Neuronal stem cell (in vitro differentiated cells): ENCODE measurements at regions not wholly inside any gene's neighbourhood (a gene's known extent, or its start where the extent isn't known, plus 50 kb on each side); places are given as distances from the start of the nearest gene placed in this dataset.

Source experiments
- DNase-seq: peaks from one replicate; pipeline ENCODE4 v3.0.0-alpha.2; 2013; ENCODE audit warnings: low spot score
- H2AFZ ChIP-seq: one replicate; pipeline ENCODE4 v1.6.1; 2013; ENCODE audit warnings: mild to moderate bottlenecking, low read length, inconsistent platforms
- H2AK5ac ChIP-seq: 2 replicates; pipeline ENCODE4 v1.6.1; 2013; ENCODE audit warnings: low read depth, mild to moderate bottlenecking, inconsistent platforms, low read length, moderate library complexity, mixed read lengths
- H2BK120ac ChIP-seq: 2 replicates; pipeline ENCODE4 v1.6.1; 2013; ENCODE audit warnings: low read depth, mild to moderate bottlenecking, inconsistent platforms, low read length, moderate library complexity, mixed read lengths
- H2BK12ac ChIP-seq: one replicate; pipeline ENCODE4 v1.6.1; 2013; ENCODE audit warnings: low read length, inconsistent platforms
- H2BK15ac ChIP-seq: 2 replicates; pipeline ENCODE4 v1.6.1; 2013; ENCODE audit warnings: mild to moderate bottlenecking, low read length, inconsistent platforms, mixed read lengths
- H2BK5ac ChIP-seq: one replicate; pipeline ENCODE4 v1.6.1; 2013; ENCODE audit warnings: inconsistent platforms, mild to moderate bottlenecking, low read length, moderate library complexity
- H3K14ac ChIP-seq: one replicate; pipeline ENCODE4 v1.6.1; 2013; ENCODE audit warnings: low read length, inconsistent platforms
- H3K18ac ChIP-seq: 2 replicates; pipeline ENCODE4 v1.6.1; 2013; ENCODE audit warnings: low read length, inconsistent platforms
- H3K23ac ChIP-seq: 2 replicates; pipeline ENCODE4 v1.6.1; 2013; ENCODE audit warnings: low read depth, mild to moderate bottlenecking, mixed read lengths, low read length, inconsistent platforms; ENCODE audit not compliant: poor library complexity
- H3K27ac ChIP-seq: replicated peaks from 3 replicates; pipeline ENCODE4 v1.5.1; 2013; ENCODE audit warnings: low read length, inconsistent platforms
- H3K27me3 ChIP-seq, 3 experiments: 2 replicates each; pipeline ENCODE4 v1.6.1; 2013; ENCODE audit warnings: low read length in 3 of 3, mild to moderate bottlenecking in 2 of 3, inconsistent platforms in 1 of 3, low read depth in 1 of 3, mixed read lengths in 1 of 3, moderate library complexity in 1 of 3; ENCODE audit not compliant: control insufficient read depth in 3 of 3, insufficient read depth in 3 of 3
- H3K36me3 ChIP-seq, 2 donors: replicated peaks in 1 of 2; 2 replicates each; pipeline ENCODE4 v1.6.1; 2013; ENCODE audit warnings: low read length in 2 of 2; ENCODE audit not compliant: control insufficient read depth in 2 of 2, insufficient read depth in 2 of 2
- H3K4ac ChIP-seq: 2 replicates; pipeline ENCODE4 v1.6.1; 2013; ENCODE audit warnings: inconsistent platforms, mild to moderate bottlenecking, low read length, moderate library complexity
- H3K4me1 ChIP-seq, 2 donors: 1 replicate in 1 of 2; 2 replicates in 1 of 2; pipeline ENCODE4 v1.6.1; 2013; ENCODE audit warnings: low read length in 2 of 2, low read depth in 1 of 2; ENCODE audit not compliant: control insufficient read depth in 2 of 2, insufficient read depth in 1 of 2
- H3K4me2 ChIP-seq: one replicate; pipeline ENCODE4 v1.6.1; 2013; ENCODE audit warnings: mild to moderate bottlenecking, low read length, inconsistent platforms; ENCODE audit not compliant: insufficient read depth, poor library complexity, severe bottlenecking
- H3K4me3 ChIP-seq, 2 donors: 2 replicates each; pipeline ENCODE4 v1.5.1; 2013; ENCODE audit warnings: low read length in 2 of 2, mild to moderate bottlenecking in 2 of 2, inconsistent platforms in 1 of 2, moderate library complexity in 1 of 2
- H3K79me1 ChIP-seq: one replicate; pipeline ENCODE4 v1.6.1; 2013; ENCODE audit warnings: low read depth, mild to moderate bottlenecking, inconsistent platforms, low read length, moderate library complexity
- H3K9ac ChIP-seq: one replicate; pipeline ENCODE4 v1.6.1; 2013; ENCODE audit warnings: mild to moderate bottlenecking, low read depth, low read length, inconsistent platforms; ENCODE audit not compliant: poor library complexity
- H3K9me3 ChIP-seq, 2 donors: replicated peaks in 1 of 2; 2 replicates each; pipeline versions ENCODE3 to v1.6.1; 2013; ENCODE audit warnings: low read length in 2 of 2, mild to moderate bottlenecking in 2 of 2, inconsistent platforms in 1 of 2, low read depth in 1 of 2, mixed read lengths in 1 of 2, moderate library complexity in 1 of 2; ENCODE audit not compliant: control insufficient read depth in 2 of 2, insufficient read depth in 1 of 2
- H4K8ac ChIP-seq: one replicate; pipeline ENCODE4 v1.6.1; 2013; ENCODE audit warnings: low read depth, mild to moderate bottlenecking, inconsistent platforms, low read length, moderate library complexity
- H4K91ac ChIP-seq: one replicate; pipeline ENCODE4 v1.6.1; 2013; ENCODE audit warnings: low read length, low read depth, mild to moderate bottlenecking, inconsistent platforms; ENCODE audit not compliant: poor library complexity
- WGBS, 2 donors: extraction: QIAGEN DNeasy Blood & Tissue Kit; methylation state at CpG; one replicate each; pipeline ENCODE4 v1.1.7; 2013; ENCODE audit warnings: missing lambda C conversion rate in 2 of 2, mixed read lengths in 1 of 2; ENCODE audit not compliant: insufficient read length in 2 of 2, insufficient replicate concordance in 1 of 2; ENCODE audit errors: extremely low coverage in 2 of 2; 5-methylcytosine and 5-hydroxymethylcytosine counted together

DNA sequence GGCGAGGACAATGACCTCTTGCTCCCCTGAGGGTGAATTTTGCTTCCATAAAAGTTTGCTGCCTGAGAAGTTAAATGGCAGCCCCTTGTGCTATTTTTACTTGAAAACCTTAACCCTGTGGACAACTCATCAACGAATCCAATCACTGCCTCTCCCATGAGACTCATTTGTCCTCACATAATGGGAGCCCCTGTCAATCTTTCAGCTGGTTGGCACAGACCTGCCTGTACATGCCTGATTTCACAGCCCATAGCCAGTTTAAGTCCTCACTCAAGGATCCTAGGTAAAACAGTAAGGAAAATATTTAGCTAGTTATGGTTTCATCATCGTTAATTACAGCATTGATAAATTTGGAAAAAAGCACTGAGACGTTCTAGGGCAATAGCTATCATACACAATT, 207.4 kb downstream of the NHLRC3 start:
- Histone ChIP-seq H4K91ac (no peak overlapping the region), H3K36me3 (no peaks in the 10 kb centered on the region), H3K27me3 (no peaks in the 10 kb centered on the region), H3K4me2 (no peak overlapping the region), H3K27ac (no peak overlapping the region), H2BK15ac (no peak overlapping the region), H2AFZ (peak overlapping the region; percentile 60), H3K9ac (no peak overlapping the region), H3K18ac (no peak overlapping the region), H3K9me3 (no peaks in the 10 kb centered on the region), H4K8ac (no peak overlapping the region), H3K4me1 (peaks cover 0 to 9% of the 10 kb centered on the region in 2 donors), H3K4ac (no peak overlapping the region), H3K4me3 (no peak overlapping the region), H2BK5ac (no peak overlapping the region), H2AK5ac (no peak overlapping the region), H2BK12ac (no peak overlapping the region), H3K79me1 (no peaks in the 10 kb centered on the region), H3K14ac (no peak overlapping the region), H2BK120ac (no peak overlapping the region), H3K23ac (no peak overlapping the region)
- no CpG with 5 or more reads among the region's 4 CpGs for WGBS, 2 donors
- no peak for DNase-seq

DNA sequence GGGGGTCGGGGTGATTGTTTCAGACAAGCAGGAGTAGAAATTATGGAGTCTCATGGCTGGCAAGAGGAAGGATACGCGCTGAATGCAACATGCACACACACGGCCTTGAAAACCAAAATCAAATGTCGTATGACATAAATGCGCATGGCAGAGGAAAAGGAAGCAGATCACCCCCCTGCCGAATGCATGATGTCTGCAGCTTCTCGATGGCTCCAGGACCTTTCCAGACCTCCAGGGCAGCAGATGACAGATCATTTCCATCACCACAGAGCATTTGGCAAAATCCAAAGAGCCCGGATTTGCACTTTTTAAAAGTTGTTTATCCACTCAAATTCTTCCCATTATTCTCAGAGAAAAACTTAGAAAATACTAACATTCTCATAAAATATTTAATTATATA, 211.7 kb downstream of the NHLRC3 start:
- H3K36me3 ChIP-seq: no peaks in the 10 kb centered on the region
- no peak overlapping the region for H2AFZ ChIP-seq
- H4K8ac ChIP-seq: no peak overlapping the region
- no peak overlapping the region for H3K14ac ChIP-seq
- no peak for DNase-seq
- H3K27ac ChIP-seq: no peak overlapping the region
- no peaks in the 10 kb centered on the region for H3K79me1 ChIP-seq
- no CpG with 5 or more reads among the region's 9 CpGs for WGBS, 2 donors
- no peak overlapping the region for H2BK15ac ChIP-seq
- no peak overlapping the region for H3K9ac ChIP-seq
- H4K91ac ChIP-seq: no peak overlapping the region
- no peak overlapping the region for H3K18ac ChIP-seq
- no peak overlapping the region for H2BK12ac ChIP-seq
- no peak overlapping the region for H2BK120ac ChIP-seq
- no peaks in the 10 kb centered on the region for H3K9me3 ChIP-seq
- no peaks in the 10 kb centered on the region for H3K27me3 ChIP-seq
- no peak overlapping the region for H2BK5ac ChIP-seq
- no peak overlapping the region for H3K4me3 ChIP-seq
- no peak overlapping the region for H3K23ac ChIP-seq
- H3K4ac ChIP-seq: no peak overlapping the region
- H3K4me2 ChIP-seq: no peak overlapping the region
- no peak overlapping the region for H2AK5ac ChIP-seq
- peaks cover 0 to 9% of the 10 kb centered on the region in 2 donors for H3K4me1 ChIP-seq

DNA sequence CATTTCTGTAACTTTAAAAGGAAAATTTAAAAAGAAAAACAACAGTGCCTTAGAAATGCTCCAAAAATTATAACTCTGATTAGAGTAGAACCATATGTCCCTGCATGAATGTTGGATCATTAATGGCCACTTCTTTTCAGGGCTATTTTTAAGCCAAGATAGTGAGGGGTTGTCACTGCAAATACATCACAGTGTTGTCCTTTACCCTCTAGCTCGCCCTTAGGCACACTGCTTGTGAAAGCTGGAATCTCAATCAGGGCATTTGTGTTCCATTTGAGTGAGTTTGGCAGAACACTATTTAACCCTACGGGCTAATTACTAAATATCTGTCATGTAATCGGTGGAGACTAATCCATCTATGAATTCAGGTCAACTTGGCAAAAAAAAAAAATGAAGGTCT, 212.2 kb downstream of the NHLRC3 start:
- Histone ChIP-seq H3K9me3 (no peaks in the 10 kb centered on the region), H2BK120ac (no peak overlapping the region), H2BK5ac (no peak overlapping the region), H2BK12ac (no peak overlapping the region), H3K27me3 (no peaks in the 10 kb centered on the region), H3K18ac (no peak overlapping the region), H4K91ac (no peak overlapping the region), H2AFZ (no peak overlapping the region), H3K79me1 (no peaks in the 10 kb centered on the region), H4K8ac (no peak overlapping the region), H2BK15ac (no peak overlapping the region), H3K4me1 (peaks cover 0 to 6% of the 10 kb centered on the region in 2 donors), H3K4me2 (no peak overlapping the region), H3K23ac (no peak overlapping the region), H3K27ac (no peak overlapping the region), H3K14ac (no peak overlapping the region), H3K4me3 (no peak overlapping the region), H3K4ac (no peak overlapping the region), H3K9ac (no peak overlapping the region), H3K36me3 (no peaks in the 10 kb centered on the region), H2AK5ac (no peak overlapping the region)
- DNase-seq: no peak
- WGBS, 2 donors: no CpG with 5 or more reads among the region's 3 CpGs

DNA sequence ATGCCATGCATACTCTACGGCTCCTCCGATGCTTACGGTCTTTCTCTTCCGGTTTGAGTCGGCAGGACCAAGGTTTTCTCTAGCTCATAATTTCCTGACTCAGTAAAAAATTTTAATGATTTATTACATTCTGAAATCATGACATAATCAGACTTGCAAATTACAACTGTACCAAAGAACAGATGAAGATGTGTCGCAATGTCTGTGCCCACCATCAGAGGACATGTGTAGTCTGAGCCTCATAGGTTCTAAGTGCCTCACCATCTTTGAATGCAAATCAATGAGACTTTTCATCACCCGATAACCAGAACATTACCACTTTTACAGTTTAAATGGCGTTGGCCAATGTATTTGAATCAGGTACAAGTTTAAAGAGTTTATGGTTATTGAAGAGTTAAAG, 213.1 kb downstream of the NHLRC3 start:
- H3K27me3 ChIP-seq: no peaks in the 10 kb centered on the region
- H3K4ac ChIP-seq: no peak overlapping the region
- H3K9ac ChIP-seq: no peak overlapping the region
- no peaks in the 10 kb centered on the region for H3K9me3 ChIP-seq
- H4K8ac ChIP-seq: no peak overlapping the region
- no peak overlapping the region for H2AFZ ChIP-seq
- H3K36me3 ChIP-seq: no peaks in the 10 kb centered on the region
- H4K91ac ChIP-seq: no peak overlapping the region
- no peak overlapping the region for H2BK120ac ChIP-seq
- no peak overlapping the region for H3K23ac ChIP-seq
- no peak overlapping the region for H3K4me3 ChIP-seq
- WGBS, 2 donors: no CpG with 5 or more reads among the region's 8 CpGs
- no peak overlapping the region for H3K18ac ChIP-seq
- no peak overlapping the region for H3K4me2 ChIP-seq
- no peaks in the 10 kb centered on the region for H3K4me1 ChIP-seq
- no peak overlapping the region for H2BK5ac ChIP-seq
- no peak overlapping the region for H2BK15ac ChIP-seq
- H3K79me1 ChIP-seq: no peaks in the 10 kb centered on the region
- no peak overlapping the region for H3K27ac ChIP-seq
- no peak for DNase-seq
- no peak overlapping the region for H3K14ac ChIP-seq
- H2AK5ac ChIP-seq: no peak overlapping the region
- H2BK12ac ChIP-seq: no peak overlapping the region
